Testis (tissue), 2 donors: ENCODE measurements at regions not wholly inside any gene's neighbourhood (a gene's known extent, or its start where the extent isn't known, plus 50 kb on each side); places are given as distances from the start of the nearest gene placed in this dataset.

Experiments used
- POLR2A ChIP-seq: fragments of 450-650 bp; IDR thresholded peaks from one replicate; pipeline ENCODE4 v1.6.1; 2017; ENCODE audit warnings: antibody characterized with exemption, mild to moderate bottlenecking, moderate library complexity
- TF ChIP-seq, protein P1 (sequence below), 3 experiments: fragments of 450-650 bp in 2 of 3; fragments of 200-600 bp in 1 of 3; sonication (generic) in 1 of 3; IDR thresholded peaks; one replicate each; pipeline ENCODE4 v1.5.1; 2016 to 2019; ENCODE audit warnings: antibody characterized with exemption in 3 of 3, mild to moderate bottlenecking in 2 of 3, moderate library complexity in 1 of 3

DNA sequence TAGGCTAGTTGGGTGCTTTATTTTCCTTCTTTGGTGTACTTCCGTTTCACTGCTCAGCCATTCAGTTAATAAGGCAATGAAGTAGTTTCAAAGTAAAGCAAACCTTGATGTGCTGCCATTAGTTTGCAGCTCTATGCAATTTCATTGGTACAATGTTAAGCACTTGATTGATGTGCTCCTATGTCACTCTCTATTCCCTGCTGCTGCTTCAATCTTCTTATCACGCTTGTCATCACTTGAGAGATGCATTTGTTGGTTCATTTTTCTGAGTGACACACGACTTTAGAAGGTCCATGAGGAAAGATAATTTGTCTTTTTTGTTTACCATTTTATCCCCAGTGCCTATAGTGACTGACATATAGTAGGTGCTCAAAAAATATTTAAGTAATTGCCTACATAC lies 871.0 kb upstream of the PABPC4L start:
- TF ChIP-seq, protein P1, sequence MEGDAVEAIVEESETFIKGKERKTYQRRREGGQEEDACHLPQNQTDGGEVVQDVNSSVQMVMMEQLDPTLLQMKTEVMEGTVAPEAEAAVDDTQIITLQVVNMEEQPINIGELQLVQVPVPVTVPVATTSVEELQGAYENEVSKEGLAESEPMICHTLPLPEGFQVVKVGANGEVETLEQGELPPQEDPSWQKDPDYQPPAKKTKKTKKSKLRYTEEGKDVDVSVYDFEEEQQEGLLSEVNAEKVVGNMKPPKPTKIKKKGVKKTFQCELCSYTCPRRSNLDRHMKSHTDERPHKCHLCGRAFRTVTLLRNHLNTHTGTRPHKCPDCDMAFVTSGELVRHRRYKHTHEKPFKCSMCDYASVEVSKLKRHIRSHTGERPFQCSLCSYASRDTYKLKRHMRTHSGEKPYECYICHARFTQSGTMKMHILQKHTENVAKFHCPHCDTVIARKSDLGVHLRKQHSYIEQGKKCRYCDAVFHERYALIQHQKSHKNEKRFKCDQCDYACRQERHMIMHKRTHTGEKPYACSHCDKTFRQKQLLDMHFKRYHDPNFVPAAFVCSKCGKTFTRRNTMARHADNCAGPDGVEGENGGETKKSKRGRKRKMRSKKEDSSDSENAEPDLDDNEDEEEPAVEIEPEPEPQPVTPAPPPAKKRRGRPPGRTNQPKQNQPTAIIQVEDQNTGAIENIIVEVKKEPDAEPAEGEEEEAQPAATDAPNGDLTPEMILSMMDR (IDR thresholded peaks at IDR 0.05): no peak
- no peak for TF ChIP-seq POLR2A
